Posterior cingulate gyrus (tissue), 11 donors: ENCODE measurements at regions not wholly inside any gene's neighbourhood (a gene's known extent, or its start where the extent isn't known, plus 50 kb on each side); places are given as distances from the start of the nearest gene placed in this dataset.
"Not testable (repeated sequence)": the region's sequence is repeated elsewhere in the genome, so short reads cannot be mapped to it uniquely, and the experiment has no call there.

Source experiments
- DNase-seq, 10 donors: peaks; one replicate each; pipeline versions ENCODE4 v3.0.0 to v3.0.0-alpha.2; 2020 to 2021; ENCODE audit warnings: mixed read lengths in 3 of 10
- intact Hi-C: fragments of 100-400 bp; cut with DNase I; formaldehyde crosslinking; loops from one replicate; pipeline ENCODE4 v1.15.1; 2023

GRCh38 chr17:33676444-33676843 is 383.3 kb upstream of the ASIC2 start:
- DNase-seq = no peak
- intact Hi-C loops = loop anchor here (10.0 kb wide), 2 partner anchors 382 to 642 kb away; partner anchors contain the start of gene ASIC2

GRCh38 chr17:33679595-33679994 is 386.5 kb upstream of the ASIC2 start:
- intact Hi-C loops = loop anchor here (10.0 kb wide), 2 partner anchors 385 to 645 kb away; partner anchors contain the start of gene ASIC2
- DNase-seq = no peak

- no peak for DNase-seq
- intact Hi-C loops = no loop called here
Observed at GRCh38 chr17:33680472-33680871, 387.4 kb upstream of the ASIC2 start.

- intact Hi-C loops = no loop called here
- no peak for DNase-seq
Observed at GRCh38 chr17:33682599-33682998, 389.5 kb upstream of the ASIC2 start.

- intact Hi-C loops = no loop called here
- no peak for DNase-seq
Observed at GRCh38 chr17:33684735-33685134, 391.6 kb upstream of the ASIC2 start.

- DNase-seq = no peak
- intact Hi-C loops = no loop called here
Observed at GRCh38 chr17:33686171-33686570, 393.1 kb upstream of the ASIC2 start.

GRCh38 chr17:33687831-33688230 is 394.7 kb upstream of the ASIC2 start:
- no peak for DNase-seq
- intact Hi-C loops = no loop called here

- DNase-seq = no peak
- intact Hi-C loops = no loop called here
Observed at GRCh38 chr17:33688771-33689170, 395.7 kb upstream of the ASIC2 start.

GRCh38 chr17:33689725-33690124 is 396.6 kb upstream of the ASIC2 start:
- DNase-seq = no peak
- intact Hi-C loops = no loop called here

- intact Hi-C loops = no loop called here
- DNase-seq = no peak
Observed at GRCh38 chr17:33695431-33695830, 402.3 kb upstream of the ASIC2 start.

- intact Hi-C loops = no loop called here
- DNase-seq = no peak
Observed at GRCh38 chr17:33696102-33696501, 403.0 kb upstream of the ASIC2 start.

GRCh38 chr17:33697557-33697956 is 404.5 kb upstream of the ASIC2 start:
- no peak for DNase-seq
- intact Hi-C loops = no loop called here

GRCh38 chr17:33701910-33702309 is 408.8 kb upstream of the ASIC2 start:
- intact Hi-C loops = no loop called here

GRCh38 chr17:33704856-33705255 is 411.8 kb upstream of the ASIC2 start:
- DNase-seq = no peak
- intact Hi-C loops = no loop called here

More at GRCh38 chr17:33701910-33702309, 408.8 kb upstream of the ASIC2 start:
- DNase-seq = no peak

- intact Hi-C loops = no loop called here
- no peak for DNase-seq
Observed at GRCh38 chr17:33709881-33710280, 416.8 kb upstream of the ASIC2 start.

GRCh38 chr17:33712120-33712519 is 419.0 kb upstream of the ASIC2 start:
- no peak for DNase-seq
- intact Hi-C loops = no loop called here

- no peak for DNase-seq
Observed at GRCh38 chr17:33716957-33717356, 423.9 kb upstream of the ASIC2 start.

GRCh38 chr17:33723736-33724135 is 430.6 kb upstream of the ASIC2 start:
- DNase-seq, intact Hi-C loops: not testable (repeated sequence)

More at GRCh38 chr17:33716957-33717356, 423.9 kb upstream of the ASIC2 start:
- intact Hi-C loops = no loop called here

GRCh38 chr17:33725675-33726271 is 432.7 kb upstream of the ASIC2 start:
- DNase-seq = peak in 8 of 10 donors; percentile 23 to 82 (median 36)
- intact Hi-C loops = loop anchor here (1.0 kb wide), 1 partner anchor 26 kb away; no protein-coding TSS in a partner anchor

- intact Hi-C loops = no loop called here
- DNase-seq = no peak
Observed at GRCh38 chr17:33730131-33730530, 437.0 kb upstream of the ASIC2 start.

GRCh38 chr17:33732116-33732515 is 439.0 kb upstream of the ASIC2 start:
- no peak for DNase-seq
- intact Hi-C loops = no loop called here

- DNase-seq = no peak
- intact Hi-C loops = no loop called here
Observed at GRCh38 chr17:33739714-33740113, 446.6 kb upstream of the ASIC2 start.
